SK-N-DZ (cell line): ENCODE measurements at regions not wholly inside any gene's neighbourhood (a gene's known extent, or its start where the extent isn't known, plus 50 kb on each side); places are given as distances from the start of the nearest gene placed in this dataset.

Source experiments
- DNase-seq: peaks from one replicate; pipeline ENCODE4 v3.0.0-alpha.2; 2015; ENCODE audit warnings: low spot score

DNA sequence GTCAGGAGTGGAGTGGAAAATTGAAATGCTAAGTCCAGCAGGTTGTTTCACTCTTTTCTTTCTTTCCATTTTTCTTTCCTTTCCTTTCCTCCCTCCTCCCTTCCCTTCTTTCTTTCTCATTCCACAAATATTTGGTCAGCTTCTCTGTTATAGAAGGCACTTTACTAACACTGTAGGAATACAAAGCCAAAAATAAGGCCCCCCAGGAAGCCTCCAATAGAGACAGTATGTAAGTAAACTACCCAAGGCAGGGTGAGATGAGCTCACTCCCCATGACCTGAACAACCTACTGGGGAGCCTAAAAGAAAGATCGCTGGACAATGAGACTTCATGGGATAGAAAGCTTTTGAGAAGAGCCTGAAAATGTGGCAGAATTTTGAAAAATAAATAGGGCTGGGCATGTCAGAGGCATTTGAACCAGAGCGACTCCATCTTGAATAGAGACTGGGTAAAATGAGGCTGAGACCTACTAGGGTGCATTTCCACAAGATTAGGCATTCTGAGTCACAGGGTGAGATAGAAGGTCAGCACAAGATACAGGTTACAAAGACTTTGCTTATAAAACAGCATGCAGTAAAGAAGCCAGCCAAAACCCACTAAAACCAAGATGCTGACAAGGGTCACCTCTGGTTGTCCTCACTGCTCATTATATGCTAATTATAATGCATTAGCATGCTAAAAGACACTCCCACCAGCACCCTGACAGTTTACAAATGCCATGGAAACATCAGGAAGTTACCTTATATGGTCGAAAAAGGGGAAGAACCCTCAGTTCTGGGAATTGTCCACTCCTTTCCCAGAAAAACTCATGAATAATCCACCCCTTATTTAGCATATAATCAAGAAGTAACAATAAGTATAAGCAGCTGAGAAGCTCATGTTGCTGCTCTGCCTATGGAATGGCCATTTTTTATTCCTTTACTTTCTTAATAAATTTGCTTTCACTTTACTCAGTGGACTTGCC, 158.9 kb upstream of the EGFLAM start:
- DNase-seq = no peak

DNA sequence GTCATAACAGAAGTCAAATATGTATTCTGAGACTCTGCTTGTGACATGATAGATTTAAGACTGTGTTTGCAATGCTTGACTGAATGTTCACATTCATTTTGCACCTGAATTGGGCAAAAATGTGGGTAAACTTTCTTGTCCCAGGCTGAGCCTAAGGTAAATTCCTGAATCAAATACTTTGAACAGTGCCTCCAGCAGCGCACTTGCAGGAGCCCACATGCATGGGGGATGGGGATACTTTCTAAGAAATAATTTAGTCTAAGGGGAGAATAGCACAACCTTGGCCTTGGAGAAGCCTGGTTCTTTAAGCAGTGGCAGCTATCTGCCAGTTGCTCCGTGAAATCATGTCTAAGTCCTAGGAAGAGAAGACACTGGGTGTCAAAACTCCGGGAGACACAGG, 163.5 kb upstream of the EGFLAM start:
- DNase-seq = no peak

DNA sequence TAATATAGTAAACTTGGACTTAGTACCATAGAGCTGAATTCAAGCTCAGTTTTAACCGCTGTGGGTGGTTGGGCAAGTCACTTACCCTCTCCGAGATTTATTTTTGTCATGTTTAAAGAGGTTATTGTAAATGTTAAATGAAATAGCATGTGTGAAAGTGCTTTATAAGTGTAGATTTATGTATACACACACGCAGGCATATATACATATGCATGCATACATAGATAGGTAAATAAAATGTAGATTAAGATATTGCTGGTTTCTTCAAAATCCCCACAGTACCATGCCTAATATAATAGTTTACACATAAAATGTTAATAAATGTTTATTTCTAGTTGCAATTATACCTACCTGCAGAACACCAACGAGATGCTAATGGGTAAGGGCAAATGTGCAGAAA, 164.5 kb upstream of the EGFLAM start:
- no peak for DNase-seq

DNA sequence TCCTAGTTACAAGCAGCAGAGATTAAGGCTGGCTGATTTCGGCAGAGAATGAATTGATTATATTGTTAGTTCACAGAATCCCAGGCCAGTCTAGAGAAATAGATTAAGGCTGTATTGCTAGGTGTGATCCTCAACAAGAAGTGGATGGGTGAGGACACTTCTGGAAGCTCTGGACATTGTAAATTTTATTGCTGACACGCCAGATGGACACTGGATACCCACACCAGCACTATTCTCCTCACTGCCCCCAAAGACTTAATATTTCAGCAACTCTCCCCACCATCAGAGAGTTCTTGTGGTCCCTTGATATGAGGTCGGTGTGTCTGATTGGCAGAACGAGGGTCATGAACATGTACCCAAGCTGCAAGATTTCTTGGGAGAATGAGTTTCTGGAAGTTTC, 171.6 kb upstream of the EGFLAM start:
- no peak for DNase-seq

DNA sequence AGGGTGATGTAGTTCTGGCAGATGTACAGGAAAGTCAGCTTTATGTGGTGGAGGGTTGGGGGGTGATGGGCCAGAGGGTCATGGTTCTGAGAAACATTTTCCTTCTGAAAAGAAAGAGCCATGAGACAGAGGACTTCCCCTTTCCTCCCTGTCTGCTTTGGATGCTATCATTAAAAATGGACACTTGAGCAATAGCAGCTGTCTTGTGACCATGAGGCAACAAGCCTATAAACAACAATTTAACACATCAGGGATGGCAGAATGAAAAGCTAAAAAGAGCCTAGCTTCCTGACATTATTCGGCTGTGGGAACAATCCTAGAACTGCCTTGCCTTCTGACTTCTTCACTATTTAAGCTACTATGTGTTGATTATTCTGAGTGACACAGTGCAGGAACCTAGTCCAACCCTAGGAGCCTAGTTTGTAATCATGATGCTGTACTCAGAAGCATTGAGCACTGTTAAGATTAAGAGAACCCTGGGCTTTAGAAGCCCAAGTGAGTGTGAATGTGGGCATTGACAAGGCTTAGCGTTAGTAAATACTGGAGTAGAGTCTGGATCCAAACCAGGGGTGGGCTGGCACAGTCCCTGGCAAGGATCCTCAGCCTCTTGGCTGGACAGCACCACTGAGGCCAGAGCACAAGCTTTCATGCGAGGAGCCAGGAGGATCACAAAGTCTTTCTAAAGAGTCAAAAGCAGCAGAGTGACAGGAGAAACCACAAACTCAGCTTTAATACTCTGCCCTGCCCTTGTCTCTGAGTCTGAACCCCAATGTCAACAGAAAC, 178.5 kb upstream of the EGFLAM start:
- DNase-seq = no peak

DNA sequence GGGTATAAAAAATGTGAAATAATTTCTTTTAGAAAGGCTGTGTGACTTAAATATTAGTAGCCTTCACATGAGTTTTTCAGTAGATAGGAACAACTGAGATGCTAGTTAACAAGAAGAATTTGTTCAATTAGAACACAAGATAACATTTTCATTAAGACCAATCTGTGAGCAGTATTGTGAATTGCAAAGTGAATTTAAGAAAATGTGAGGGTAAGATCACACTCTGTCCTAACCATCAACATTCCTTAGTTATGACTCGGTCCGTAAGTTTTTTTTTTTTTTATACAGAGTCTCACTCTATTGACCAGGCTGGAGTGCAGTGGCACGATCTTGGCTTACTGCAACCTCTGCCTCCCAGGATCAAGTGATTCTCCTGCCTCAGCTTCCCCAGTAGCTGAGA, 180.2 kb upstream of the EGFLAM start:
- no peak for DNase-seq

DNA sequence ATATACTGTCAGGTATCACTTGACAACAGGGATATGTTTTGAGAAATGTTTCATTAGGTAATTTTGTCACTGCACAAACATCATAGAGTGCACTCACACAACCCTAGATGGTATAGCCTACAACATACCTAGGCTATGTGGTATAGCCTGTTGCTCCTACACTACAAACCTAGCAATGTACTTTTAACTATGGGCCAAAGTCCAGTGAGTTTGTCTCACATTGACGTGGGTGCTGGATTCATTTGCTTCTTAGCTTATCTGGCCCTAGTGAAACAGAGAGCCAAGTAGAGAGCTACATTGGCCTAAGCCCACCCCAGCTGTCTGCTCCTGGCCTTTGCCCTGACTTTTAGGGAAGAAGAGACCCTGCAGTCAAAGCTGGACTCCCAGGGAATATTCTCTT, 180.7 kb upstream of the EGFLAM start:
- DNase-seq = no peak

DNA sequence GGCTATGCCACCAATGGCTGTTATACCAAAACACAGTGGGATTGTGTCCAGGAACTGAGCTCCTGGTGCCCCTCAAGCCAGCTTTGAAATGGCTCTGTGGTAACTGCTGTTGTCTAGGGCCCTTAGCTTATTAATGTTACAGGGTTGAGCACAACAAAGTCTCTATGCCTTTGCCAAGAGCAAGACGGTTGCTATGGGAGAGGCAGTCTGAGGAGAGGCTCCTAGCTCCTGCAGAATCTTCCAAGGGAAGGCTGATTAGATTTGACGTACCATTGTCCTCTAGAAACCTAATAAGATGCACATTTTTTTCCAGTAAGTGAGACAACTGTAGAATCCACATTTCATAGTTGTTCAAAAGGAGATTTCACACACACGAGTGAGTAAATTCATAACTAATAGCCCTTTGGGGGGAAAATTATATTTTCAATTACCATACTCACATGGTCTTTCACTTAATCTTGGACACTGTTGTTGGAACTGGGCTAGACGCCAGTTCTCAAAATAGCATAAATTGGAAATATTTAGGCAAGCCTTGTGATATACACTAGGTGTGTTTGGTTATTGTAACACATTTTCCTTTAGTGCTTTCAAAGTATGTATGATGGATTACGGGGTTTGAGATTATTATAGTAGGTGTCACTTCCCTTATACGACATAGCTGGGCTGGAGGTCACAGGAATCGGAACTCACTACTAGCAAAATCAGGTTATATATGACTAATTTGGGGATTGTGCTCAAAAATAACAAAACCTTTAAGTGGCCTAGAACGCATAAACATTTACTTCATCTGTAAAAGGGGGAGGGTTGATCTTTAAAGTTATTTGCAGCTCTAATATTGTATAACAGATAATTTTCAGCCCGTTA, 186.3 kb upstream of the EGFLAM start:
- DNase-seq = no peak

DNA sequence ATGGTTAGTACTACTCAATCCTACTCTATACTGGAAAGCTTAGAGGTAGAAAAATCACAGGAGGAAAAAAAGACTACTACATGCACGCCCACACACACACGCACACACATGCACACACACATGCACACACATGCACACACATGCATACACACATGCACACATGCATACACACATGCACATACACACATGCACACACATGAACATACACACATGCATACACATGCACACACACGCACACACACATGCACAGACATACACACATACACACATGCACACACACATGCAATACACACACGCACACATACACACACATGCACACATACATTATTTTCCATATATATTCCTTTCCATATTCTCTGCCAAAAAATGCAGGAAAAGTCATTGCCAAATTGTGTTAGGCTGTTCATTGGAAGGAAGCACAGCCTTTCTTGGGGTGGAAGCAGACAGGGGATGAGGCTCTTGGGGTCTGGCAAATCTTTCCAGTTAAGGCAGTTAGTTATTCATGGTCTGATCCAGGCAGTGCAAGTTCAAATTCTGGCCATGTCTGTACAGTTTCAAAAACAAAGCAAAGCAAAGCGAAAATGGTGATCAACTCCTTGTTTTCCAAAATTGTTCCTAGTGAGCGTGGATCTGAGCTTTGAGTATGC, 187.9 kb upstream of the EGFLAM start:
- DNase-seq = no peak

DNA sequence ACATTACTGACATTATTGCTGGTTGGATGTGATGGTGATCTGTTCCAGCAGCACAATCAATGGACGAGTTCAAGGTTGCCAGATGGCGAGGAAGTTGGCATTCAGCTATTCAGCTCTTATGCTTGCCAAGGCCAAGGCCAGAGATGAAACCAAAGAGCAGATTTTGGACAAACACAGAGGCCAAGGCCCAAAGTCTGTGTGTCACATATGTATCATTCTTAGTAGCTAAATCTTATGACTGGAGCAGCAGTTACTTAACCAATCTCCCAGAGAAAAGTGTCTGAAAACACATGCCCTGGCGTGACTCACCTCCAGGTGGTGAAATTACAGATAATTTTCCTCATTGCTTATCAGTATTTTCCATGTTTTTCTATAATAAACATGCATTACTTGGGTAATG, 189.0 kb upstream of the EGFLAM start:
- no peak for DNase-seq

DNA sequence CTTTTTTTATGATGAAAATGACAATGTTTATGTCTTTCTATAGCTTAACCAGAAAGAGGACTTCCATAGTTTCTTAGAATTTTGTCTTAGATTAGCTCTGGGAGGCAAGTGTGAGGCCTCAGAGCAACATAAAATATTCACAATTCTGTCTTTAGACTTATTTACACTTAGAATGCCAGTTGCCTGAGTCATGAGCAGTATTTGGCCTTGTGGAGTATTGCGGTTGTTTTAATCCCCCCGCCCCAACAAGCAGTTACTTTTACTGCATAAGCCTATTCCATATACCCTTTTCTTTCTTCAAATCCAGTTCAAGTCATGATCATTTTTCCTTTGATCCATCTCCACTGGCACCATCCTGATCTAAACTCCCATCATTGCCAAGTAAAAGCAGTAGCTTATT, 198.0 kb upstream of the EGFLAM start:
- no peak for DNase-seq

DNA sequence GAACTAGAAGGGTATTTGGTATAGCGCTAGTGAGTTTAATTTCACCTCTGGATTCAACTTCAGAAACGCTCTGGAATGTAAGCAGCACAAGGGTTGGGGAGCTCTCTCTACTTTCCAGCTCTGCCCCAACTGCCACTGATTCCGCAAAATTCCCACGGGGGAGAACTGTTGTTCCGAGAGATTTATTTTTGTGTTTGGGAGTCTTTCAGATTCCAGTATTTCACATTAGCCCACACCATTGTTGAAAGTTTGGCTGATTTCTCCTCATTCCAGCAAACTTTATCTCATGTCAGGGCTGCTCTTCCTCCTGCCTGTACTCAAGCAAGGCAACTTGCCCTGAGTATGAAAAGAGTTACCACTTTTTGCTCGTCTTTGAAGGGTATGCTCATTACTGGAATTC, 198.5 kb upstream of the EGFLAM start:
- no peak for DNase-seq

DNA sequence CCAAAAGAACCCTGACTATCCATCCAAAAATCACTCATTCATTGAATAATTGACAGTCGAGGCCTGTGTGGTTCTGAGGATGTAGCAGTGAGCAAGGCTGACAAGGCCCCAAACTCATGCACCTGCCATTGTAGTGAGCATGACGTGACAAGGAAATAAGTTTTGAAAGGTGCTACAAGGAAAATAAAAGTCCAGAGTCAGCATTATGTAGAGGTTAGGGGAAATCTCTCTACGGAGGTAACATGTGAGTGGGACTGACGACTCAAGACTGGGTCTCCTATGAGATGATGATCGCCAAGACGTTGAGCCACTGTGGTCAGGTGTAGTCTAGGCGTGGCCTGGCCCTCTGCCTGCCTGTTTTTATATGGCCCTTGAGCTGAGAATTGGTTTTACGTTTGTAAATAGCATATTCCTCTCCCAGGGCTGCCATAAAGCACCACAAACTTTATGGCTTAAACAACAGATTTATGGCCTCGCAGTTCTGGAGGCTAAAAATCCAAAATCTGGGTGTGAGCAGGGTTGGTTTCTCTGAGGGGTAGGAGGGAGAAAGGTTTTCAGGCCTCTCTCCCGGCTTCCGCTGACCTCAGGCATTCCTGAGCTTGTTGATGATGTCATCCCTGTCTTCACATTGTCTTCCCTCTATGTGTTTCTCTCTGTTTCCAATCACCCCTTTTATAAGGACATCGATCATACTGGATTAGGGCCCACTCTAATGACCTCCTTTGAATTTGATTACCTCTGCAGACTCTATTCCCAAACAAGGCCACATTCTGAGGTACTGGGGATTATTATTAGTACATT, 206.4 kb upstream of the EGFLAM start:
- DNase-seq = no peak

DNA sequence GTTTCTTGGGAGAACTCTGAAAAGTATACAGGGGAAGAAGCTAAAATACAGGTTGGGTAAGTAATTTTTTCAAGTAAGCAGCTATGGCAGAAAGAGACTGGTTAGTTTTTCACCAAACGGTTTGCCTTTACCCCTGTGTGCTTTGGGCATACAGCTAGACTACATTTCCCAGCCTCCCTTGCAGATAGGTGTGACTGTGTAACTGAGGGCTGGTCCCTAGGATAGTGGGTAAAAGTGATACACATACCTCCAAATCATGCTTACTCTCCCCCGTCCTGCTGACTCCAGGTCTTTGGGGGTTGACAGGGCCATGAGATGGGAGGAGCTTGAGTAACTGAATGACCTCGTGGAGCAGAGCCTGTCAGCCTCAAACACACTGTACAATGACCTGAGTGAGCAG, 208.6 kb upstream of the GDNF start:
- no peak for DNase-seq

DNA sequence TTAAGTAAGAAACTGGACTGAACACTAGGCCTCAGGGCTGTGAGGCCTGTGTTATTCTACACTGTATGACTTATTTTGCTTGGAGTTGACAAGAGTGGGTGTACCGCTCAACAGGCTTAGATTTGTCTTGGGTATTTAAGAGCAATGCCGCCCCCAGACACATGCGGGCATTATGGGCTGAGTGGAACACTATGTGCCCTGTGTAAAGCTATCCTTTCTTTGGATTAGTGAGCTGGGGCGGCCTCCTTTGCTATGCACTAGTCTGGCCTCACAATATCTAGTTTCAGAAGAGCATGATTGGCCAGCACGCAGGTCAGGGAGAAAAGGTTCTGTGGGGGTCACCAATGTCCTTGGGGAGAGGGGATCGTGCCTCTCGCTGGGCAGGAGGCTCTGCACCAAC, 206.3 kb upstream of the GDNF start:
- no peak for DNase-seq

DNA sequence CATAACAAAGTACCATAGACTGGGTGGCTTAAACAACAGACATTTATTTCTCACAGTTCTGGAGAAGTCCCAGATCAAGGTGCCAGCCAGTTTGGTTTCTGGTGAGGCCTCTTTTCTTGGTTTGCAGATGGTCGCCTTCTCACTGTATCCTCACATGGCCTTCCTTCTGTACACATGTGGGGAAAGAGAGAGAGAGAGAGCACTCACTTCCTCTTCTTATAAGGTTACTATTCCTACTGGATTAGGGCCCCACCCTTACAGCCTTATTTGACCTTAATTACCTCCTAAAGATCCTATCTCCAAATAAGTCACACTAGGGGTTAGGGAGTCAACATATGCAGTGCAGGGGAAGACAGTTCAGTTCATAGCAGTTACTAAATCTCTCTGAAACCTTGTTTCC, 205.6 kb upstream of the GDNF start:
- no peak for DNase-seq

DNA sequence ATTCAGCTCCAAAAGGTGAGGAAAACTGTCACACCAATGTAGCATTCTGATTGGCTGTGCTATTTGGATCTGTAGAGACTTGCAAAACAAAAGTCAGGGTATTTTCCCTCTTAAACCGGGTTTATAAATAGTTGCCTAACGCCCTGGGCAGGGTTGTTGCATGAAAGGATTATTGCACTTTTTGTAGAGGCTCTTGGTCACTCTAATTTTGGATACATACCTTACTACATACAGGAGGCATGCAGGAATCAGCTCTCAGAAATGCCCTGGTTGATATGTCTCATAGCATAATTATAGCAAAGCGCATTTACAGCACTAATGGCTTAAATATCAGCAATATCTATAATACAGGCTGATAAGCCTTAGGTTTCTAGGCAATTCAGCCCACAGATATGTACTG, 200.0 kb upstream of the GDNF start:
- no peak for DNase-seq

DNA sequence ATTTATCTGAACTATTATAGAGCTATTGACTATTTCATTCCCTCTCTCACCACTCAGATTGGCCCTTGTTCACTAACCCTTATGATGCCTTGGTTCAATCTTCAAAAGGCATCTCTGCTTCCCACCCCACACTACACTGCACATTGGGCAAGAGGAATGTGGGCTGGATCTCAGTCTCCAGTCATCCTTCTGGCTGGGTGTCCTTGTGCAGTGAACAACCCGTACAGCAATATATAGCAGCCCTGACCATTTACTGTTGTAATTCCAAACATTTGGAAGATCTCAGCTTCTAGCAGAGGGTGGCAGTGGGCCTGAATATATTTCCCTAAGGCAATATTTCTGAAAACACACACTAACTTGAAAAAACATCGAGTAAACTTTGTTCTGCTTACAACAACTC, 199.2 kb upstream of the GDNF start:
- DNase-seq = no peak

DNA sequence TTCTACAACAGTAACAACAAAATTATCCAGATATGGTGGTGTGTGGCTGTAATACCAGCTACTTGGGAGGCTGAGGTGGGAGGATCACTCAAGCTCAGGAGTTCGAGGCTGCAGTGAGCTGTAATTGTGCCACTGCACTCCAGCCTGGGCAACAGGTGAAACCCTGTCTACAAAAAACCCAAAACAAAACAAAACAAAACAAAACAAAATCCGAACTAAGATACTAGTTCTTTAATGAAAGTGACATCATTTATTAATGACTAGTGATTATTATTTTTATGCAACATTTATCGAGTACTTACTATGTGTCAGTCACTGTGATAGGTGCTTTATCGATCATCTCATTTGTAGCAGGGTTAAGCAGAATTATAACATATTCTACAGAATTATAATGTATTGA, 196.9 kb upstream of the GDNF start:
- no peak for DNase-seq

DNA sequence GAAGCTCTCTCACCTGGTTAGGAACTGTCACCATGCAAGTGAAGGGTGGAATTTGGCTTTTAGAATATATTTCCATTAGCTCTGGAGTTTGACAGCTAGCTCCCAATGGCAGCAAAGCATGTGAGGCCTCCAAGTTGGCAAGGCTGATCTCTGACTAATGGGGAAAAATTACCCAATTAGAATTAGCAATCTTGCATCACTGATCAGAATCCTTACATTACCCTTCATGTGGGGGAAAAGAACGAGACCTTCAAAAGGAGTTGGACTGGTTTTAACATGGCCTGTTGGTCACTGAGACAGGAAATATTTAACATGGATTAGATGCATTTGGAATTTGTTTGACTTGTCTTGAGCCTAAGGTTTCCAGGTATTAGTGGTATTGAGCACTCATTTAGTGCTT, 192.3 kb upstream of the GDNF start:
- no peak for DNase-seq

DNA sequence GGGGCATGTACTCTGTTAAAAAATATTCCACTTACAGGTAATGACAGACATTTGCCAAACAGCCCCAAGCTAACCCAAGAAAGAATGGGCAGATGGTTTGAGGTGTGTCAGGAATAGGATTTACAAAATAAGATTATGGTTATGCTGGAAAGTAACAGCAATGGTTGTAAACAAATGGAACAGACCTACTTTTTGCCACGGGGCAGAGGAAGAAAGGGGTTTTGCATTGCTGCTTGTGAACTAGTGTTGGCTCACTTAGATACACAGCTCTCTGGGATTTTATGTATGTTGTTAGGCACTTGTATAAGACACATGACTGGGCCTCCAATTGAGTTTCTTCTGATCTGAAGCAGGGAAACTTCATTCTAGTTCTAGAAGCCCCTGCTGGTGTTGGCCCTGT, 191.5 kb upstream of the GDNF start:
- no peak for DNase-seq
